ENCODE measurements at regions not wholly inside any gene's neighbourhood (a gene's known extent, or its start where the extent isn't known, plus 50 kb on each side); places are given as distances from the start of the nearest gene placed in this dataset.

- H3K27me3 Mint-ChIP-seq (ENCODE audit: low read depth) = peaks cover 5% of the 10 kb centered on the region
- TF ChIP-seq CTCF (conservative IDR thresholded peaks at IDR 0.05) = no peak
- H3K4me3 Mint-ChIP-seq = no peak overlapping the region
Measured at GRCh38 chr1:199875337-199875736, 152.2 kb upstream of the NR5A2 start.

GRCh38 chr1:199875856-199876255, 151.7 kb upstream of the NR5A2 start:
- peaks cover 6% of the 10 kb centered on the region for H3K27me3 Mint-ChIP-seq (ENCODE audit: low read depth)
- H3K36me3 Mint-ChIP-seq (ENCODE audit: low read depth) = no peaks in the 10 kb centered on the region
- no peak overlapping the region for H3K4me3 Mint-ChIP-seq
- no peak for TF ChIP-seq CTCF (conservative IDR thresholded peaks at IDR 0.05)
- H3K27ac Mint-ChIP-seq (ENCODE audit: unreplicated experiment) = no peak overlapping the region
- no peak for DNase-seq (ENCODE audit: low read depth, low spot score)
- peaks cover 2% of the 10 kb centered on the region for H3K9me3 Mint-ChIP-seq
- H3K4me1 Mint-ChIP-seq = no peaks in the 10 kb centered on the region

More at GRCh38 chr1:199875337-199875736, 152.2 kb upstream of the NR5A2 start:
- Mint-ChIP-seq H3K9me3 (peaks cover 2% of the 10 kb centered on the region), H3K4me1 (no peaks in the 10 kb centered on the region), H3K27ac (ENCODE audit: unreplicated experiment) (no peak overlapping the region), H3K36me3 (ENCODE audit: low read depth) (no peaks in the 10 kb centered on the region)
- DNase-seq (ENCODE audit: low read depth, low spot score) = no peak

GRCh38 chr1:199877526-199878384, 149.8 kb upstream of the NR5A2 start:
- no peaks in the 10 kb centered on the region for H3K4me1 Mint-ChIP-seq
- no peak overlapping the region for H3K4me3 Mint-ChIP-seq
- H3K27ac Mint-ChIP-seq (ENCODE audit: unreplicated experiment) = no peak overlapping the region
- H3K36me3 Mint-ChIP-seq (ENCODE audit: low read depth) = no peaks in the 10 kb centered on the region
- no peak for DNase-seq (ENCODE audit: low read depth, low spot score)
- H3K27me3 Mint-ChIP-seq (ENCODE audit: low read depth) = peaks cover 6% of the 10 kb centered on the region
- no peak for TF ChIP-seq CTCF (conservative IDR thresholded peaks at IDR 0.05)
- H3K9me3 Mint-ChIP-seq = peaks cover 2% of the 10 kb centered on the region

- no peak overlapping the region for H3K4me3 Mint-ChIP-seq
- no peaks in the 10 kb centered on the region for H3K36me3 Mint-ChIP-seq (ENCODE audit: low read depth)
- peaks cover 2% of the 10 kb centered on the region for H3K9me3 Mint-ChIP-seq
- DNase-seq (ENCODE audit: low read depth, low spot score) = no peak
- no peak overlapping the region for H3K27ac Mint-ChIP-seq (ENCODE audit: unreplicated experiment)
- peaks cover 6% of the 10 kb centered on the region for H3K27me3 Mint-ChIP-seq (ENCODE audit: low read depth)
- H3K4me1 Mint-ChIP-seq = no peaks in the 10 kb centered on the region
- no peak for TF ChIP-seq CTCF (conservative IDR thresholded peaks at IDR 0.05)
Measured at GRCh38 chr1:199878823-199879222, 148.7 kb upstream of the NR5A2 start.

- H3K27ac Mint-ChIP-seq (ENCODE audit: unreplicated experiment) = no peak overlapping the region
- no peaks in the 10 kb centered on the region for H3K4me1 Mint-ChIP-seq
- no peak for DNase-seq (ENCODE audit: low read depth, low spot score)
- TF ChIP-seq CTCF (conservative IDR thresholded peaks at IDR 0.05) = no peak
- peaks cover 3% of the 10 kb centered on the region for H3K9me3 Mint-ChIP-seq
- H3K36me3 Mint-ChIP-seq (ENCODE audit: low read depth) = no peaks in the 10 kb centered on the region
- peaks cover 4% of the 10 kb centered on the region for H3K27me3 Mint-ChIP-seq (ENCODE audit: low read depth)
- H3K4me3 Mint-ChIP-seq = no peak overlapping the region
Measured at GRCh38 chr1:199898654-199899053, 128.9 kb upstream of the NR5A2 start.

Data from neural crest cell (in vitro differentiated cells).